ENCODE measurements at regions not wholly inside any gene's neighbourhood (a gene's known extent, or its start where the extent isn't known, plus 50 kb on each side); places are given as distances from the start of the nearest gene placed in this dataset.
"Not testable (repeated sequence)": the region's sequence is repeated elsewhere in the genome, so short reads cannot be mapped to it uniquely, and the experiment has no call there.

DNA sequence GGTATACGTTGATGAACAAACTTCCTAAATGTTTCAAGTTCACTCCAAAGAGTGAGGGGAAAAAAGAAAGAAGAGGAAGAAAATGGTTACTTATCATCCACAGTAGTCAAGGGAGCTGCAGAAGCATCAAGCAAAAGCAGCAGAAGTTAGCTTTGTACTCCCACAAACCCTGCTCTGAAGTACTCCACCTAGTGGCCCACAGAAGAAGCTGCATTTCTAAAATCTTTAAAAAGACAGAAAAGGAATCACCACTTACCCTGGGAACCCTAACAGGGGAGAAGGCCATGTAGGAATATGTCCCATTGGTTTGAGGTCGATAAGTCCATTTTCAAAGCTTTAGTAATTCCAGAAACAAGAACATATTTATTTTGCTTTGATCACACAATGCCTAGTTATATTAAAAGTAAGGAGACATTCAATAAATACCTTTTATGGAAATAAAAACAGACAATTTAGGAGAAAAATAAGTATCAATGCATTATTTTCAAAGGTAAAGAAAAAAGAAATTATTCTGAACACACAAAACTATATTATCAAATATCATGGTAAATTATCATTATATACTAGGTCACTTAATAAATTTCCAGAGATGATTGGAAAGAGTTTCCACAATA is 900.5 kb upstream of the DEFB115 start:
- H3K9me3 ChIP-seq (ENCODE audit: control insufficient read depth, low read depth, low read length); H3K27ac ChIP-seq (ENCODE audit: low read length); H3K4me1 ChIP-seq (ENCODE audit: control insufficient read depth, low read depth, low read length); H3K9ac ChIP-seq (ENCODE audit: low read length); H3K4me3 ChIP-seq (ENCODE audit: low read length); H3K27me3 ChIP-seq (ENCODE audit: control insufficient read depth, insufficient read depth, low read length); H3K36me3 ChIP-seq (ENCODE audit: control insufficient read depth, low read depth, low read length): not testable (repeated sequence)

- H3K27me3 ChIP-seq (ENCODE audit: control insufficient read depth, insufficient read depth, low read length); H3K27ac ChIP-seq (ENCODE audit: low read length); H3K36me3 ChIP-seq (ENCODE audit: control insufficient read depth, low read depth, low read length); H3K9me3 ChIP-seq (ENCODE audit: control insufficient read depth, low read depth, low read length); H3K9ac ChIP-seq (ENCODE audit: low read length); H3K4me3 ChIP-seq (ENCODE audit: low read length); H3K4me1 ChIP-seq (ENCODE audit: control insufficient read depth, low read depth, low read length): not testable (repeated sequence)
These were observed 895.7 kb upstream of the DEFB115 start for GRCh38 chr20:30361756-30362155.

- H3K27ac ChIP-seq (ENCODE audit: low read length); H3K36me3 ChIP-seq (ENCODE audit: control insufficient read depth, low read depth, low read length); H3K4me1 ChIP-seq (ENCODE audit: control insufficient read depth, low read depth, low read length); H3K9ac ChIP-seq (ENCODE audit: low read length); H3K27me3 ChIP-seq (ENCODE audit: control insufficient read depth, insufficient read depth, low read length); H3K9me3 ChIP-seq (ENCODE audit: control insufficient read depth, low read depth, low read length): not testable (repeated sequence)
- peak overlapping the region; percentile 53 for H3K4me3 ChIP-seq (ENCODE audit: low read length)
These were observed 881.1 kb upstream of the DEFB115 start for GRCh38 chr20:30376430-30376766.

DNA sequence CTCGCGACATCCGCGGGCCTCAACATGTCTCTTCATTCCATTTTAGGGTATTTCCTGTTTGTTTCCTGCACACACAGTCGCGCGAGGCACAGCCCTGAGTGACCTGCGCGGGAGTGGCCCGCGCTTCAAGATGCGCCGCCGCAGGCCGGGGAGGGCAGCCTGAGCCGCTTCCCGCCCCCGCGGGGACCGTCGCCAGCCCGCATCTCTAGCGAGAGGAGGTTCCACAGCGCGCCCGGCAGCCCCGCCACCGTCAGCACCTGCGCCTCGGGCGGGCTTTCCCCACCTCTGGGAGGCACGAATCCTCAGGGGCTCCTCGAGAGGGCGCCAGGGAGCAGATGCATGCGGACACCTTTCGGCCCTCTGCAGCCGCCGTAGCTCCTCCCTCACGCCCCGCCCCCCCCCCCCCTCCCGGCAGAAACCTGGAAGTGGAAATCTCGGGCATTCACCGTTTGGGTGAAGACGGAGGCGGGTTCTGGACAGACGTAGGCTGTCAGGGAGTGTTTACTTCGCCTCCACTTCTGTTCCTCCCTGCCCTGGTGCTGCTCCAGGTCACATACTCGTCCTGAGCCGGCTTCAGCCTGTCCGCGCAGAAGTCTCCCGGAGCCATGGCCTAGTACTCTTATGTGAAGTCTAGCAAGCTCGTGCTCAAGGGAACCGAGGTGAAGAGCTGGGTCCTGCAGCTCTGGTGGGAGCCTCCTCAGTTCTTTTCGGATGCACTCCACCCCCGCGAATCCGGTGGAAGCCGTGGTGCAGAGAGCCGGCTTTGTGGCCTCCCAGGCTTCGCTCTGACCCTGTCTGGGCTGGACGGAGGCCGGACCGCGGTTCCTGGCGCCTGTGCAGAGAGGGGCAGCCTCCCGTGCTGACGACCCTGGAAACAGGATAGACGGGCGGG is 880.5 kb upstream of the DEFB115 start:
- H3K4me1 ChIP-seq (ENCODE audit: control insufficient read depth, low read depth, low read length), result no peaks in the 10 kb centered on the region
- H3K4me3 ChIP-seq (ENCODE audit: low read length), result peak overlapping the region; percentile 87
- H3K27ac ChIP-seq (ENCODE audit: low read length), result no peak overlapping the region
- no peaks in the 10 kb centered on the region for H3K9me3 ChIP-seq (ENCODE audit: control insufficient read depth, low read depth, low read length)
- no peaks in the 10 kb centered on the region for H3K36me3 ChIP-seq (ENCODE audit: control insufficient read depth, low read depth, low read length)
- H3K27me3 ChIP-seq (ENCODE audit: control insufficient read depth, insufficient read depth, low read length), result no peaks in the 10 kb centered on the region
- peak overlapping the region; percentile 70 for H3K9ac ChIP-seq (ENCODE audit: low read length)

DNA sequence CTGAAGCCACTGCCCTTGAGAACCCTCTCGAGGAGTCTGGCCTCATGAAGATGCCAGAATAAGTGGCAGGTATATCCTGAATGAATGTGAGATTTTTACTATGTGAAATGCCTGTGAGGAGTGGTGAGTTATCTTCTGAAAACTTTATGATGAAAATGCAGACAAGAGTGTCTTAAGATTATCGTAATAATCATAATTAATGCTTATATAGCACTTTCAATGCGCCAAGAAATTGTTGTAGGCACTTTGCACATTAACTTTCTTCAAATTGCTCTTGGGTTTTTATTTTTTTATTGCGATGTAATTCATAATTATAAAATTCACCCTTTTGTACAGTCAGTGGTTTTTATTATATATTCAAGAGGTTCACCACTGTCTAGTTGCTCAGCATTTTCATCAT is 879.1 kb upstream of the DEFB115 start:
- not testable (repeated sequence) for H3K36me3 ChIP-seq (ENCODE audit: control insufficient read depth, low read depth, low read length); H3K4me1 ChIP-seq (ENCODE audit: control insufficient read depth, low read depth, low read length); H3K9ac ChIP-seq (ENCODE audit: low read length); H3K9me3 ChIP-seq (ENCODE audit: control insufficient read depth, low read depth, low read length); H3K27me3 ChIP-seq (ENCODE audit: control insufficient read depth, insufficient read depth, low read length); H3K4me3 ChIP-seq (ENCODE audit: low read length); H3K27ac ChIP-seq (ENCODE audit: low read length)

GRCh38 chr20:30378721-30379120 is 878.7 kb upstream of the DEFB115 start:
- not testable (repeated sequence) for H3K9me3 ChIP-seq (ENCODE audit: control insufficient read depth, low read depth, low read length); H3K27ac ChIP-seq (ENCODE audit: low read length); H3K4me1 ChIP-seq (ENCODE audit: control insufficient read depth, low read depth, low read length); H3K36me3 ChIP-seq (ENCODE audit: control insufficient read depth, low read depth, low read length); H3K27me3 ChIP-seq (ENCODE audit: control insufficient read depth, insufficient read depth, low read length); H3K4me3 ChIP-seq (ENCODE audit: low read length); H3K9ac ChIP-seq (ENCODE audit: low read length)

DNA sequence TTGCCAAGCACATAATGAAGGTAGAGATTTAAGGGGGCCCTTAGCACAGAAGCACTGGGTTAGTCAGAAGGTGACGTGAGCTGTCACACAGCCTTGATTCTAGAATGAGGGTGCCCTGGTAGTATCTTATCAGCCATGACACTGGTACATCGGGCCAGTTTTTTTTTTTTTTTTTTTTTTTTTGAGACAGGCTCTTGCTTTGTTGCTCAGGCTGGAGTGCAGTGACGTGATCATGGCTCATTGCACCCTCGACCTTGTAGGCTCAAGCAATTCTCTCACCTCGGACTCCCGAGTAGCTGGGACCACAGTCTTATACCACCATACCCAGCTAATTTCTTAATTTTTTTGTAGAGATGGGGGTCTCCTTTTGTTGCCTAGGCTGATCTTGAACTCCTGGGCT is 872.6 kb upstream of the DEFB115 start:
- not testable (repeated sequence) for H3K36me3 ChIP-seq (ENCODE audit: control insufficient read depth, low read depth, low read length); H3K4me1 ChIP-seq (ENCODE audit: control insufficient read depth, low read depth, low read length); H3K9me3 ChIP-seq (ENCODE audit: control insufficient read depth, low read depth, low read length); H3K27me3 ChIP-seq (ENCODE audit: control insufficient read depth, insufficient read depth, low read length); H3K9ac ChIP-seq (ENCODE audit: low read length); H3K4me3 ChIP-seq (ENCODE audit: low read length); H3K27ac ChIP-seq (ENCODE audit: low read length)

DNA sequence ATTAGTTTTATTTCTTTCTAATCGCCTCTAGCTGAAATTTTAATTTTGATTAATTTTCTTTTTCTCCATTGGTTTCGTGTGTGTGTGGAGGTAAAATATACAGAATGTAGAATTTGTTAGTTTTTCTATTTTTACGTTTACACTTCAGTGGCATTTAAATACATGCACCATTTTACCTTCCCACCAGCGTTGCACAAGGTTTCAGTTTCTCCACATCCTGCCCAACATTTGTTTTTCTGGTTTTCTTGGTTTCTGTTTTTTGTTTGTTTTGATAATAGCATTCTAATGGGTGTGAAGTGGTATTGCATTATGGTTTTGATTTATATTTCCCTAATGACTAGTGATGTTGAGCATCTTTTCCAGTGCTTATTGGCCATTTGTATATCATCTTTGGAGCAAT is 871.4 kb upstream of the DEFB115 start:
- H3K4me3 ChIP-seq (ENCODE audit: low read length); H3K9ac ChIP-seq (ENCODE audit: low read length): not testable (repeated sequence)

GRCh38 chr20:30387823-30388222 is 869.6 kb upstream of the DEFB115 start:
- not testable (repeated sequence) for H3K27me3 ChIP-seq (ENCODE audit: control insufficient read depth, insufficient read depth, low read length); H3K4me1 ChIP-seq (ENCODE audit: control insufficient read depth, low read depth, low read length); H3K27ac ChIP-seq (ENCODE audit: low read length); H3K9me3 ChIP-seq (ENCODE audit: control insufficient read depth, low read depth, low read length); H3K36me3 ChIP-seq (ENCODE audit: control insufficient read depth, low read depth, low read length); H3K4me3 ChIP-seq (ENCODE audit: low read length); H3K9ac ChIP-seq (ENCODE audit: low read length)

More for the DNA sequence above, 871.4 kb upstream of the DEFB115 start:
- not testable (repeated sequence) for H3K36me3 ChIP-seq (ENCODE audit: control insufficient read depth, low read depth, low read length); H3K27me3 ChIP-seq (ENCODE audit: control insufficient read depth, insufficient read depth, low read length); H3K27ac ChIP-seq (ENCODE audit: low read length); H3K9me3 ChIP-seq (ENCODE audit: control insufficient read depth, low read depth, low read length); H3K4me1 ChIP-seq (ENCODE audit: control insufficient read depth, low read depth, low read length)

DNA sequence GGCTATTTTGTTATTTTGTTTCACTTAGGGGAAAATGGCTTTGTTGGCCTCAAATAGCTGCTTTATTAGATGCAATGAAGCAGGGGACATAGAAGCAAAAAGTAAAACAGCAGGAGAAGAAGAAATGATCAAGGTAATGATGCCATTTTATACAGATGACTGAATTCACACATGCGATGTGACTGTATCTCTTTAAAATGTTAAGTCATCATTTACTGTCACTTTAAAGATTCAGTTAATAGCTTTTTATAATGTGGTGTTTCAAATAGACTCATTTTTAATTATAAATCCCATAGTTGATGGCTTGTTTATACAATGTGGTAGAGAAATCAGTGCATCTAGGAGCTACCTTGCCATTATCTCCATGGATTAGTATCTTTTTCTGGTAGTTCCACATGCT is 863.9 kb upstream of the DEFB115 start:
- H3K4me3 ChIP-seq (ENCODE audit: low read length); H3K36me3 ChIP-seq (ENCODE audit: control insufficient read depth, low read depth, low read length); H3K9me3 ChIP-seq (ENCODE audit: control insufficient read depth, low read depth, low read length); H3K4me1 ChIP-seq (ENCODE audit: control insufficient read depth, low read depth, low read length); H3K27ac ChIP-seq (ENCODE audit: low read length); H3K27me3 ChIP-seq (ENCODE audit: control insufficient read depth, insufficient read depth, low read length); H3K9ac ChIP-seq (ENCODE audit: low read length): not testable (repeated sequence)

DNA sequence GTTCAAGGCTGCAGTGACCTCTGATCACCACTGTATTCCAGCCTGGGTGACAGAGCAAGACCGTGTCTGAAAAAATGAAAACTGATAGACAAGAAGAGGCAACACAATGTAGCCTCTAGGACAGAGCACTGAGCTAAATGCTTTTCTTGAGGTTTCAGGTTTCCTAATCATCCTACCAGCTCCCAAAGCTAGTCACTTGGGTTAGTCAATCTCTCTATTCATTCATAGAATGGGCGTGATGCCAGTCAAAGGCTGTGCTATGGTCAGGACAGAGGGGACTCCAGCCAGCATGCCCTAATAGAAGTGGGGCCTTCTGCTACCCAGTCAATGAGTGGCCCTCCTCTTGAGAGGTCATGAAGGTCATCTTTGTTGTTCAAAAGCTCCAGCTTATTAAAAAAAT is 860.4 kb upstream of the DEFB115 start:
- not testable (repeated sequence) for H3K27ac ChIP-seq (ENCODE audit: low read length); H3K4me1 ChIP-seq (ENCODE audit: control insufficient read depth, low read depth, low read length); H3K27me3 ChIP-seq (ENCODE audit: control insufficient read depth, insufficient read depth, low read length); H3K9me3 ChIP-seq (ENCODE audit: control insufficient read depth, low read depth, low read length); H3K36me3 ChIP-seq (ENCODE audit: control insufficient read depth, low read depth, low read length); H3K4me3 ChIP-seq (ENCODE audit: low read length); H3K9ac ChIP-seq (ENCODE audit: low read length)

DNA sequence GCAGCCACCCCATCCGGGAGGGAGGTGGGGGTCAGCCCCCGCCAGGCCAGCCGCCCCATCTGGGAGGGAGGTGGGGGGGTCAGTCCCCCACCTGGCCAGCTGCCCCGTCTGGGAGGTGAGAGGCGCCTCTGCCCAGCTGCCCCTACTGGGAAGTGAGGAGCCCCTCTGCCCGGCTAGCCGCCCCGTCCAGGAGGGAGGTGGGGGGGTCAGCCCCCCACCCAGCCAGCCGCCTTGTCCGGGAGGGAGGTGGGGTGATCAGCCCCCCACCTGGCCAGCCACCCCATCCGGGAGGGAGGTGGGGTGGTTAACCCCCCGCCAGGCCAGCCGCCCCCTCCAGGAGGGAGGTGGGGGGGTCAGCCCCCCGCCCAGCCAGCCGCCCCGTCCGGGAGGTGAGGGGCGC is 852.4 kb upstream of the DEFB115 start:
- not testable (repeated sequence) for H3K27ac ChIP-seq (ENCODE audit: low read length); H3K4me3 ChIP-seq (ENCODE audit: low read length); H3K9ac ChIP-seq (ENCODE audit: low read length); H3K36me3 ChIP-seq (ENCODE audit: control insufficient read depth, low read depth, low read length); H3K9me3 ChIP-seq (ENCODE audit: control insufficient read depth, low read depth, low read length); H3K27me3 ChIP-seq (ENCODE audit: control insufficient read depth, insufficient read depth, low read length); H3K4me1 ChIP-seq (ENCODE audit: control insufficient read depth, low read depth, low read length)

Measured in iPS-18a (cell line).